Calu3 (cell line): ENCODE measurements at regions not wholly inside any gene's neighbourhood (a gene's known extent, or its start where the extent isn't known, plus 50 kb on each side); places are given as distances from the start of the nearest gene placed in this dataset.

ENCODE experiments used
- BruUV-seq: library from RNA; stranded (reverse); fragments of 400-500 nt; replicated peaks from 2 replicates; lab custom pipeline; 2021; lab: Mats Ljungman, UMichigan
- CTCF ChIA-PET: fragments of 300-600 bp; sonication (Branson Sonifier 250); formaldehyde crosslinking; loops from one replicate; lab custom pipeline; 2022; ENCODE audit warnings: antibody characterized with exemption; lab: Charles Lee
- DNase-seq: peaks from one replicate; pipeline ENCODE4 v3.0.0; 2022
- H3K27ac Mint-ChIP-seq: one replicate; pipeline ENCODE4 v1.8.0; 2022; ENCODE audit warnings: mixed read lengths; ENCODE audit not compliant: unreplicated experiment
- H3K27me3 Mint-ChIP-seq: one replicate; pipeline ENCODE4 v1.8.0; 2022; ENCODE audit warnings: mixed read lengths; ENCODE audit not compliant: unreplicated experiment
- H3K36me3 Mint-ChIP-seq: one replicate; pipeline ENCODE4 v1.8.0; 2022; ENCODE audit warnings: mild to moderate bottlenecking, moderate library complexity, mixed read lengths; ENCODE audit not compliant: insufficient read depth, unreplicated experiment
- H3K4me1 Mint-ChIP-seq: one replicate; pipeline ENCODE4 v1.8.0; 2022; ENCODE audit warnings: mild to moderate bottlenecking, low read depth, mixed read lengths; ENCODE audit not compliant: unreplicated experiment
- H3K4me3 Mint-ChIP-seq: one replicate; pipeline ENCODE4 v1.8.0; 2022; ENCODE audit warnings: mild to moderate bottlenecking, low read depth, moderate library complexity, mixed read lengths; ENCODE audit not compliant: unreplicated experiment
- H3K9me3 Mint-ChIP-seq: one replicate; pipeline ENCODE4 v1.8.0; 2022; ENCODE audit warnings: low read depth, mixed read lengths; ENCODE audit not compliant: unreplicated experiment
- CTCF ChIP-seq: fragments of 200-600 bp; IDR thresholded peaks from one replicate; pipeline ENCODE4 v1.8.0; 2022; ENCODE audit warnings: antibody characterized with exemption; ENCODE audit not compliant: unreplicated experiment
- intact Hi-C: fragments of 100-400 bp; cut with micrococcal nuclease; formaldehyde crosslinking; loops from one replicate; pipeline ENCODE4 v1.10.0; 2022; ENCODE audit not compliant: unreplicated experiment

DNA sequence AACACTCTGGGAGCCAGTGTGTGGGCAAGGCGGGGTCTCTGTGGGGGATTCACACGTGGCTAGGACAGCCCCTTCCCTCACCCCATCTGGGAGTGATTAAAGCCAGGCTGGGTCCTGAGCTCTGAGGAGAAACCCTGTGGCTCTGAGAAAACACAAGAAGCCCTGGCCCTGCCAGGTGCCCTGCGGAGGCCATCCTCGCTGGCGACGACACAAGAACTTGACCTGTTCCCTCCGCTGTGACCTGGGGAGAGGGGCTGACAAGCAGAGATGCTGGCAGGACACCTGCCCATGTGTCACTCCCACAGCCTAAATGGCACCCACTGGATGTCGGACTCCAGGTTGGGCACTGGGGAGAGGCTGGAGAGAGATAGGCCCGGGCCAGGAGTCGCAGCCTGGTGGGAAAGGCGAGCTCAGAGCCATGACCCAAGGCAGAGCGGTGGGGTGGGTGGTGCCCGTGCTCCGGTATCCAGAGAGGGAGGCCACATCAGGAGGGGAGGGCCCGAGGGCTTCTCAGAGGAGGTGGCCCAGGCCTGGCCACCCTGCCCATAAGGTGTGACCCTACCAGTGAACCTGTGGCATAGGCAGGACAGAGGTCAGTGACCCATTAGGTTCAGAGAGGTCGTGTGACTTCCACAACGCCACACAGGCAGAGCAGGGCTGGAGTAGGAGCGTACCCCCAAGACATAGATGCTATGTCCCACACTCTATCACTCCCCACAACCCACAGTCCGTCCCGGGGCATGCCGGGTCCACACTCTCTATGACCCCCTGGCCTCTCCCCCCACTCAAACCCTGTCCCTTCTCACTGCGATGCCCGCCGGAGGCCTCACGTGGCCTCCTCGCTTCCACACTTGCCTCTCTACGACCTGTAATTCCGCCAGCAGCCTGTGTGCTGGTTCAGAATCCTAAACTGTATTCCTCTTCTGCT lies 59.4 kb upstream of the HPCAL1 start:
- Mint-ChIP-seq H3K4me3 (no peak overlapping the region), H3K27me3 (no peaks in the 10 kb centered on the region), H3K4me1 (no peaks in the 10 kb centered on the region), H3K36me3 (no peaks in the 10 kb centered on the region), H3K27ac (no peak overlapping the region), H3K9me3 (no peaks in the 10 kb centered on the region)
- TF ChIP-seq CTCF, result no peak
- CTCF ChIA-PET, result no interaction called here
- no peak for DNase-seq
- intact Hi-C loops, result no loop called here
- no TSS peak for BruUV-seq

- H3K36me3 Mint-ChIP-seq, result no peaks in the 10 kb centered on the region
- no peaks in the 10 kb centered on the region for H3K27me3 Mint-ChIP-seq
- H3K27ac Mint-ChIP-seq, result no peak overlapping the region
- intact Hi-C loops, result no loop called here
- no peaks in the 10 kb centered on the region for H3K4me1 Mint-ChIP-seq
- no peak for DNase-seq
- H3K4me3 Mint-ChIP-seq, result no peak overlapping the region
- CTCF ChIA-PET, result no interaction called here
- TF ChIP-seq CTCF, result no peak
- no TSS peak for BruUV-seq
- H3K9me3 Mint-ChIP-seq, result no peaks in the 10 kb centered on the region
Observed at GRCh38 chr2:10243926-10244270, 58.8 kb upstream of the HPCAL1 start.

- CTCF ChIA-PET, result interaction anchor here (0.7 kb wide), 1 partner anchor 20 kb away, joined by 11 read pairs; no protein-coding TSS in a partner anchor
- BruUV-seq, result no TSS peak
- H3K36me3 Mint-ChIP-seq, result no peaks in the 10 kb centered on the region
- intact Hi-C loops, result no loop called here
- no peaks in the 10 kb centered on the region for H3K27me3 Mint-ChIP-seq
- no peak for DNase-seq
- H3K9me3 Mint-ChIP-seq, result no peaks in the 10 kb centered on the region
- H3K4me1 Mint-ChIP-seq, result no peaks in the 10 kb centered on the region
- no peak overlapping the region for H3K4me3 Mint-ChIP-seq
- no peak overlapping the region for H3K27ac Mint-ChIP-seq
- TF ChIP-seq CTCF, result no peak
Observed at GRCh38 chr2:10245021-10245420, 57.7 kb upstream of the HPCAL1 start.

- H3K36me3 Mint-ChIP-seq, result no peaks in the 10 kb centered on the region
- H3K9me3 Mint-ChIP-seq, result peaks cover 2% of the 10 kb centered on the region
- intact Hi-C loops, result no loop called here
- no TSS peak for BruUV-seq
- no peak for DNase-seq
- TF ChIP-seq CTCF, result no peak
- no peak overlapping the region for H3K4me3 Mint-ChIP-seq
- H3K4me1 Mint-ChIP-seq, result no peaks in the 10 kb centered on the region
- peaks cover 2% of the 10 kb centered on the region for H3K27me3 Mint-ChIP-seq
- no peak overlapping the region for H3K27ac Mint-ChIP-seq
- CTCF ChIA-PET, result interaction anchor here (0.7 kb wide), 1 partner anchor 20 kb away, joined by 11 read pairs; no protein-coding TSS in a partner anchor
Observed at GRCh38 chr2:10245661-10246060, 57.0 kb upstream of the HPCAL1 start.
